ENCODE measurements at regions not wholly inside any gene's neighbourhood (a gene's known extent, or its start where the extent isn't known, plus 50 kb on each side); places are given as distances from the start of the nearest gene placed in this dataset.

DNA sequence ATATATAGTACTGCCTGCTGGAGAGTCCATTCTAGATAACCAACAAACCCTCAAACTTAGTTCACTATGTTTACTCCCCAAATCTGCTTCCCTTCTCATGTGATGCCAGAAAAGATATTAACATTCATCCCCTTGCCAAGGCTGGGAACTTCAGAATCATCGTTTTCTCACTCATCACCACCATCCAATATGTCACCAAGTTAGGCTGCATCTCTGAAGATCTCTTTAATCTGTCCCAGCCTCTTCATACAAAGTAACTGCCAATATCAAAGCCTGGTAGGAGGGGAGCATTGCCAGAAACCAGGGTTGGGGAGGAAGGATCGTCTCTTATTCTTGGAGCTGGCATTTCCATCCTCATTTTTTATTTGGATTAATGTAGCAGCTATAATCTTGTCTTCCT is 71.6 kb downstream of the XCL2 start:
- TF ChIP-seq, protein P1, sequence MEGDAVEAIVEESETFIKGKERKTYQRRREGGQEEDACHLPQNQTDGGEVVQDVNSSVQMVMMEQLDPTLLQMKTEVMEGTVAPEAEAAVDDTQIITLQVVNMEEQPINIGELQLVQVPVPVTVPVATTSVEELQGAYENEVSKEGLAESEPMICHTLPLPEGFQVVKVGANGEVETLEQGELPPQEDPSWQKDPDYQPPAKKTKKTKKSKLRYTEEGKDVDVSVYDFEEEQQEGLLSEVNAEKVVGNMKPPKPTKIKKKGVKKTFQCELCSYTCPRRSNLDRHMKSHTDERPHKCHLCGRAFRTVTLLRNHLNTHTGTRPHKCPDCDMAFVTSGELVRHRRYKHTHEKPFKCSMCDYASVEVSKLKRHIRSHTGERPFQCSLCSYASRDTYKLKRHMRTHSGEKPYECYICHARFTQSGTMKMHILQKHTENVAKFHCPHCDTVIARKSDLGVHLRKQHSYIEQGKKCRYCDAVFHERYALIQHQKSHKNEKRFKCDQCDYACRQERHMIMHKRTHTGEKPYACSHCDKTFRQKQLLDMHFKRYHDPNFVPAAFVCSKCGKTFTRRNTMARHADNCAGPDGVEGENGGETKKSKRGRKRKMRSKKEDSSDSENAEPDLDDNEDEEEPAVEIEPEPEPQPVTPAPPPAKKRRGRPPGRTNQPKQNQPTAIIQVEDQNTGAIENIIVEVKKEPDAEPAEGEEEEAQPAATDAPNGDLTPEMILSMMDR (IDR thresholded peaks at IDR 0.05 in 4 of 5, conservative IDR thresholded peaks at IDR 0.05 in 1 of 5) = no peak
- TF ChIP-seq POLR2A (IDR thresholded peaks at IDR 0.05) = no peak
